ENCODE measurements at regions not wholly inside any gene's neighbourhood (a gene's known extent, or its start where the extent isn't known, plus 50 kb on each side); places are given as distances from the start of the nearest gene placed in this dataset.
"Not testable (repeated sequence)": the region's sequence is repeated elsewhere in the genome, so short reads cannot be mapped to it uniquely, and the experiment has no call there.

DNA sequence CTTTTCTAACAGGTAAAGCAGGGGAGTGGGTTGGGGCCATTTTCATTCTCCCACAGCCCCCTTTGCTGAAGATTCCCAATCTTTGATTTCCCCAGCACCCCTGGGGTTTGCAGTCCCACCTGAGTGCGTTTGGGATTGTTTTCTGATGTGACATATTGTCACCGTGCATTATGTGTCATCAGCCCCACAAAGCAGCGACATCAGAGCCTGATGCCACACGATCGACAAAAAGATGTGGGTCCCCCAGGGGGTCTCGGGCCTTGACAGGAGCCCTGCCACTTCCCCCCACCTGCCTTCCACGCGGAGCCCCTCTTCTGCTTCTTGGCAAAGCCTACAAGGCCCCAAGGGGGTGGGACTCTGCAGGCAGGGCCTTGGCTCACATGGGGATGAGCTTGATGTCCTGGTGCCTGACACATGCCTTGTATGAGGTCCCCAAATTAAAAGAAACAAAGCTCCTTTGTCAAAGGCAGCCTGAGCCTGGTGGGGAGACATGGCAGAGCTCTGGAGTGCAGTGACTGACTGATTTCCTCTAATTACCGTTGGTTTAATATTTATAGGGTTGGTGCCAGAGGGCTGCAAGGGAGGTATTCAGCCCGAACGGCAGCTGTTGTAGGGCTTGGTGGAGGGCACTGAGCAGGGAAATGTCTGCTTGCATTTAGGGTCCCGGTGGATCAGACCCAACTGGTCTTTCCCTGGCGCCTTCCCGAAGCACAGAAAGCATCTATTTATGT lies 149.2 kb downstream of the MIAT start:
- DNase-seq, result no peak

DNA sequence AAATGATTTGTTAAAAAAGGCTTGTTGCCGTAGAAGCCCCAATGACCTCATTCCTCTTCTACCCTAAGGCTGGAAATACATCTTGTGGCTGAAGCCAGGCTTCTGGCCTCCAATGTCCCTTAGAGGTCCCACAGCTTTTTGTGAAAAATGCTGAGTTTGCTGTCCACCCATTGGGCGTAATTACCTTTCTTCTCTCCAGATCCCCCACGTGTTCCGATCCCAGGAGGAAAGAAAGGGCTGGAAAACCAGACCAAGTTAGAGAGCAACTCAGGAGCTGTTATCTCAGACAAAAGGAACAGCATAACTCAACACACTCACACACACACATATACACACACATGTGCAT lies 154.2 kb downstream of the MIAT start:
- DNase-seq, result no peak

DNA sequence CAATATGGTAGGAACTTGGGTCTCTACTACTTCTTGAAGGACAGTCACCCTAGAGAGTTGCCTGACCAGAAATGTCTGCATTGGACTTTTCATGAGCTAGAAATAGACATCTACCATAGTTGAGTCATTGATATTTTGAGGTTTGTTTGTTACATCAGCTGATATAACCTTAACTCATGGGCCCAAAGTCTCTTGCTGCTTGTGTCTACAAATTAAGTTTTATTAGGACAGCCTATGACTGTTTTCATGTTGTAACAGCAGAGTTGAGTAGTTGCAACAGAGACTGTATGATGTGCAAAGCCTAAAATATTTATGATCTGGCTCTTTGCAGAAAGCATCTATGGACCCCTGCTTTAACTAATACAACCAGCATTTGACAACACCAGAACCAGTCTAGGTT lies 155.3 kb downstream of the MIAT start:
- DNase-seq, result no peak

DNA sequence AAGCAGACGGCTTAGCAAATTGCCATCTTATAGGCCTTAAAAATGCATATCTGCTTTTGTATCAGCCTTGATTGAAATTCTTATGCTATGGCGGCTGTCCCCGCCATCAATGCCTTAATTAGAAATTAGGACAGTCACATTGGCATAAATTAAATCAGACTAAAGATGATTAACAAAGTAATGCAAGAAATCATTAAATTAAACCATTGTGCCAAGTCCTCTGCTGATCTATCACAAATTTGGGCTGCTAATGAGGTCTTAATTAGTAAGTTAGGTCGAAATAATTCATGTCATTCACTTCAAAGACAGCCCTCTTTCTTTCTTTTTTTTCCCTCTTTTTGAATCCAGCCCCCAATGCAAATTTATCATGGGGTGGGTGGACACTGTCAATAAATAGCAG lies 159.3 kb downstream of the MIAT start:
- DNase-seq, result no peak

DNA sequence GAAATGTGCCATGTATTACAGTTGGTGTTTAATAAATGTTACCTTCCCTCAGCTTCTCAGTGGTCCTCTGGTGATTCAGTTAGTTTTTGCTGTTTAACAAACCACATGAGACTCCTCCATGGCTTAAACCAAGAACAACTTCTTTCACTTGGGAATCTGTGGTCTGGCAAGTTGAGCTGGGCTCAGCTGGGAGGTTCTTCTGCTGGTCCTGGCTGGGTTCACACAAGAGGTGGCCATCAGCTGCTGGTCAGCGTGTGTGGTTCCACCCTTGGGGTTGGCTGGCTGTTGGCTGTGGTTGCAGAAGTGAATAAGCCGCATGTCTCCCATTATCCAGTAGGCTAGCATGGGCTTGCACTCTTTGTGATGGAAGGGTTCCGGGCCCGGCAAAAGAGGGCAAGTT lies 160.5 kb downstream of the MIAT start:
- no peak for DNase-seq

DNA sequence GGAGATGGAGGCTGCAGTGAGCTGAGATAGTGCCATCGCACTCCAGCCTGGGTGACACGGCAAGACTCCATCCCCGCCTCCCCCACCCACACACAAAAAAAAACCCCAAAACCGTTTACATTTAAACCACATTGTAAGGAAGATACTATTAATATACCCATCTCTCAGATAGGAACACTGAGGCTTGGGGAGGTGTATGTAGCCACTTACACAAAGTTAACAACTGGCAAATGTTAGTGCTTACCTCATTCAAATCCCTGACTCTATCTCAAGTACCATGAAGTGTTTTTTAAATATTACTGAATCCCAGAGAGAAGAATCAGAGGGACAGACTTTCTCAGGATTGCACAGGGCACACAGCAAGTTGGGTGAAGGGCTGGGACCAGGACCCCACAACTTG lies 164.5 kb downstream of the MIAT start:
- no peak for DNase-seq

DNA sequence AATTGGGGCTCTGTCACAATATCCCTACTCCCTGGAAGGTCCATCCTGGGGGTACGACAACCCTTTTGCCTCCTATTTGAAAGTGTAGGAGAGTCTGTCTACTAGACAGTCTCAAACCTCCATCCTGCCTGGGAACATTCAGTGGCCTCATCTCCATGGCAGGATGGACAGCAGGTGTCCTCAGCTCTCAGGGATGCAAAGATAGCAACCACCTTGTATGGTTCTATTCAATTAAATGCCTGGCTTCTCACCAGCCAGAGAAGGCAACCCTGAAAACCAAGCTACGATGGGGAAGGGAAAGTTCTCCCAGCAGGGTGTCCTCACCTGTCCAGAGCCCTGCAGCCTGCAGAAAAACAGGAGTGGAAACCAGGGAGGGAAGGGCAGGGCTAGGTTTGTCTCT lies 164.9 kb downstream of the MIAT start:
- DNase-seq, result no peak

DNA sequence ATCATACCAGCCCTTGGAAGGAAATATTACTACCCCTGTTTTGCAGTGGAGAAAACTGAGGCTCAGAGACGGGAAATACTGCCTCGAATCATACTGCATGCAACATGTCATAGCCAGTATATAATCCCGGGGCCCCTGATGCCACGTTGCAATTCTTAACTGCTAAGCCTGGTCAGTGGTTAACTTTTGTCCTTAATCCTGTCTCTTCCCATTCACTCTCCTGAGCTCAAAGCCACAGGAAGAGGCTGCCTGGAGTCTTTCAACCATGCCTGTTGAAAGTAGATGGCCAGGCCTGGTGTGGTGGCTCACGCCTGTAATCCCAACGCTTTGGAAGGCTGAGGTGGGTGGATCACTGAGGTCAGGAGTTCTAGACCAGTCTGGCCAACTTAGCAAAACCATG lies 166.6 kb downstream of the MIAT start:
- DNase-seq, result no peak

DNA sequence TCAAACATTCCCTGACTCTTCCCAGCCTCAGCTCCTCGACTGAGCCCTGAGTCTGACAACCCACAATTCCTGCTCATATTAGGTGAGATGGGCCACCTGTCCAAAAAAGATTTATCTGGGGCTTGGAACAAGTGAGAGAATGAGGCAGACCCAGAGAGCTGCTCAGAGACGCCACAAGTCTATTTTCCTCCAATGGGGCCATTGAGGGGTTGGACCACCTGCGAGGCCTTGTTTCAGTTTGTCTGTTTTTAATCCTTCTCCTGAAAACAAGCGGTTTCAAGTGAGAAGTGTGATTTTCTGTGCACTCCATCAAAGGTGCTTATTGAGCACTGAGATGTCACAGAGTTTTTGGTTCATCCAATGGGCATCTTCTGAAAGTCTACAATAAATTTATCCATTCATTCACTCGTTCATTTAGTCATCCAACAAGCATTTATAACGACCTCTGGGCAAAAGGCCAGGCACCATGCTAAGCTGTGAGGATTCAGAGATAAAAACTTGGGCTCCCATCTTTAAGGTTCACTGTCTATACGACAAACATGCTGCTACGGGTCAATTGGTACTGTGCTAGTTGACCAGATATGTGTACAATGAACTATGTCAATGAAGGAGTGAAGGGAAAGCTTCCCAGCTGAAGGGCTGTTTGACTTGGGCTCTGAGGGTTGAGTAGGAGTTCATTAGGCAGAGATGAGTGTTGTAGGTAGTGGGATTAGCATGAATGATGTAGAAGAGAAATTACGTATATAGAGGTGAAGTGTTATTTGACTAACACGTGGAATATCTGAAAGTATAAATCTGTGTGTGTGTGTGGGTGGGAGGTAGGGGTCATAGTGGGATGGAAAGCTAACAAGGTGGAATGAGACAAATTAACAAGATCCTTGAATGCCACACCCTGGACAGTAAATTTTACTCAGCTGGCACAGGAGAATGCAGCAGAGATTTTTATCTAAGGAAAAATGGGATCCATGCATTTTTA lies 168.9 kb downstream of the MIAT start:
- DNase-seq, result no peak

DNA sequence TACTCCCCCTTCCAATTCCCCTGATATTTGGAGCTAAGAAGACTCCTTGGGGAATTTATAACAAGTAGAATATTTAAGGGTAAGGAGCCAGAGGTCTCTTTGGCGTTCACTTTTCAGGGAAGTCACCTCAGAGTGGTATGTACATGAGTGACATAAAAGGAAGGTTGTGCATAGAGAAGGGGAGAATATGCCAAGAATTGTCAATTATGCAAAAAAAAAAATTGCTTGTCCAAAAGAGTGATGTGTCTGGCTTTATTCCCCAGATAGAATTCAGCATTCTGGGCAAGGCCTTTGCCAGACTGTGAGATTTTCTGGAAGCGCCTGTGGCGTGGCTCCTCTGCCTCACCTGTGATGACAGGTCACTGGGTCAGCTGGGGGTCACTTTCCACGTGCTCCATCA lies 170.2 kb downstream of the MIAT start:
- no peak for DNase-seq

DNA sequence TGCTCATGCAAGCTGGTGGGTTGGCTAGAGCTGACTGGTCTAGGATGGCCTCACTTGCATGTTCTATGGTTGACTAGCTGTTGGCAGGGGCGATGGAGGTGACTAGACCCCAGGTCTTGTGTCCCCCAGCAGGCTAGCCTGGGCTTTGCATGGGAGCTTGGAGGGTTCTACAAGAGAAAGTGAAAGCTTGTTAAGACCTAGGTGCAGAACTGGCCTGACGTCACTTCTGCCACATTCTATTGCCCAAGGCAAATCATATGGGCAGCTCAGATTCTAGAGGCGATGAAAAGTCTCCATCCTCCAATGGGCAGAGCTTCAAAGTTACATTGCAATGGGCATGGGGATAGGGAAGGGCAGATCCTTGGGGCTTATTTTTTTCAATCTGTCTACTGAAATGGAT lies 170.9 kb downstream of the MIAT start:
- DNase-seq, result no peak

DNA sequence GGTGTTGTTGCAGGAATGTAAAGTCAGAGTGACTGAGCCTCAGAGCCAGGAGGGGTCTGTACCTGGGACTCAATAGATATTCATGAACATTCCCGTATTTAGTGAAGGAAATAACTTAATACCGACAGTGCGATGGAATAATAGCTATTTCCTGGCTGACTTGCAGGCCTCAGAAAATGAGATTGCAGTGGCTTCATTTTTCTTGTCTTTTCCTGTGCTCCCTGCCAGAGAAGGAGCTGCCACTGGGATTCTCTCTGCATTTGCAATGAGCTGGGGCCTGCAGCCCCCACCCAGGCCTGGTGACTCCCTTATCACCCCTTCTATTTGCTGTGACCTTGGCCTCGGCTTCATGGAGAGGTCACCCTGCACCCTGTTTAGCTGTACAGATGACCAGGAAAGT lies 173.4 kb downstream of the MIAT start:
- DNase-seq, result no peak

DNA sequence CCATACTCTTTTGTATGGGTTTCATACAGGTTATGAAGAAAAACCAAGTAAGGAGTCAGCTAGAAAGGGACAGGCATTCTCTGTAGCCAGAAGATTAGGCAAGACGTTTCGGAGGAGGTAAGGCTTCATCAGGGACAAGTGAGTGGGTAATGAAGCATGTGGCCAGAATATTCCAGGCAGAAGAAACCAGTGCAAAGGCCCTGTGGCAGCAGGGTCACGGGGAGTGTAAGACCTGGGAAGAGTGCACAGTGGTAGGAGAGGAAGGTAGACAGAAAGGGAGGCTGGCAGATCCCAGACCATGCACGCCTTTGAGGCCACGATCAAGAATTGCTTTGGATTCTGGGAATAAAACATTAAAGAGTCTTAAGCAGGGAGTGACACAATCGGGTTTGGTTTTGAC lies 177.6 kb downstream of the MIAT start:
- DNase-seq, result no peak

DNA sequence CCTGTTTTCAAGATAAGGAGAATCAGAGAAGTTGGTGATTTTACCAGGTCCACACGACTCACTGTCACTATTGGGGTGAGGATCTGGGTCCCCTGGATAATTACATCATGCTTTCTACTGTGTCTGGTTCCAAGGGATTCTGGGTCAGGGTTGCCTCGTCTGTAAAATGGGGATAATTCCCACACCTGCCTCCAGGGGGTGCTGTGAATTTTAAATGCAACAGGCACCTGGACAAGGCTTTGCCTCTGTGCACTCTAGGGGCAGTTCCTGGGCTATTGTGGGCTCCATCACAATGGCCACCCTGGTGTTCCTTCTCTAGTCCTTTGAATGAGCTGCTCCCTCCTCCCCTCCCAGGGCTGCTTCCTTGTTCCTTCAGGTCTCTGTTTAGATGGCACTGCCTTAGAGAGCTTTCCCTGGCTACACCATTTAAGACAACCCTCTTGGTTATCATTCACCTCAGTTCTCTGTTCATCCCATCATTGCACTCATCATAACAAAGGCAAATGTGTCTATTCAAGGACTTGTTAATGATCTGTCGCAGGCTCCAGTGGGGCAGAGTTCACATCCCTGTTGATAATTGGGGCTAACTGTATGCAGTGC lies 178.6 kb downstream of the MIAT start:
- peak; percentile 71 for DNase-seq

DNA sequence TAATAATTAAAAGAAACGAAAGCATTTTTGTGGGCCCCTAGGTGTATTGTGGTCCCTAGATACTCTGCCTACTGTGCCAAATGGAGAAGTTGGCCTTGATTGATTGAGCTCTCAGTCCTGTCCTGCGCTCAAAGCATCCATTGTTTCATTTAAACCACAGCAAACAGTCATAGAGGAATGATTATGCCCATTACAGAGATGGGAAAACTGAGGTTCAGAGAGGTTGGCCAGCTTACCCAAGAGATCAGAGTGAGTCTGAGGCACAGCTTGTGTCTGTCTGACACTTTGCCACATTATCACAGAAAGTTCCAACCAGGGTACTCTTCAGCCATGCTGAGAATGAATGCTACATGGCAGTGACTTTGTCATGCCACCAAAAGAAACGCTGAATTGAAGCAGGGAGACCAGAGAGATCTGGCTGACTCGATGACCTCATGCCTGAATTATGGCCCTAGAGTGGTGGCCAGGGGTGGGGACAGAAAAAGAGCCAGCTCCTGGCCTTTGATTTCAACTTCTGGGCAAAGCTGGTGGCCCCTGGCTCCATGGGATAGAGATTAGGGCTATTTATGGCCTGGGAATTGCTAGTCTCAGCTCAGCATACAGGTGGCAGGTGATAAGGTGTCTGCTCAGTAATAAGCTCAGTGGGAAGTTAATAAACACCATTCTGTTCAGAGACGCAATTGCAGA lies 180.5 kb downstream of the MIAT start:
- DNase-seq, result no peak

DNA sequence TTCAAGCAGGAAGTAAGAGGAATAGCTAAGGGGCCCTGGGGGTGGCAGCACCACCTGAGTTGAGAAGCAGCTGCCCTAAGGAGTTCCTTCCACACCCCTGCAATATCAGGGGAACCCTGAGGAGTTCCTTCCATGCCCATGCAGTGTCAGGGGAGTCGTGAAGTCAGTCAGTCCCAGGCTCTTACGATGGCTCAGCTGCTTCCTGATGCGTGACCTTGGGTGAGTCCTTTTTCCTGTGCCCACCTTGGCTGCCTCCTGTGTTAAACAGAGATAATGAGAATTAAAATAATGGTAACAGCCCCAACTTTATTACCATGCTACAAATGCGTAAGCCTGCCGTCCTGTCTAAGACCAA lies 181.1 kb downstream of the MIAT start:
- no peak for DNase-seq

DNA sequence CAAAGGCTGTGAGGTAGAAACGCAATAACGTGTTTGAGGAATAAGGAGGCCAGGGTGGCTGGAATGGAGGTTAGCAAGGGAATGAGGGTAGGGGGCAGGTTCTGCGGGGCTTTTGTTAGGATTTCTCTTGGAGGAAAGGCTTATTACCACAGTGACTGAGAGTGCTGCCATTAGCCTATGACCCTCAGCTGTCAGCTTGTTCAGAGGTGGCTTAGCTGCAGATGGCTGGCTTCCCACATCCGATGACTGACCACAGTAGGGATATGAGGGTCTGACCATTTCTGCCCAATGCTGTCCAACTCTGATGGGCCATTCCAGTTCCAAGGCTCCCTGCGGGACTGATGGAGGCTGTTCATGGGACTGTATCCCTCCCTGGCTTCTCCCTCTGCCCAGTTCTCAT lies 181.8 kb downstream of the MIAT start:
- DNase-seq, result no peak

DNA sequence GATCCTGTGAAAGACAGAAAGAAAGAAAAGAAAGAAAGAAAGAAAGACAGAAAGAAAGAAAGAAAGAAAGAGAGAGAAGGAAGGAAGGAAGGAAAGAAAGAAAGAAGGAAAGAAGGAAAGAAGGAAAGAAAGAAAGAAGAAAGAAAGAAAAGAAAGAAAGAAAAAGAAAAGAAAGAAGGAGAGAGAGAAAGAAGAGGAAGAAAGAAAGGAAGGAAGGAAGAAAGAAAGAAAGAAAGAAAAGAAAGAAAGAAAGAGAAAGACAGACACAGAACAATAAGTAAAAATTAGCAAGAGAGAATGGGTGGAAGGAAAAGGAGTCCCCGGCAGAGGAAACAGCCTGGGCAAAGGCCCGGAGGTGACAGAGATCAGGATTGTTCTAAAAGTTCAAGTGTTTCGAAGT lies 183.4 kb downstream of the MIAT start:
- DNase-seq, result not testable (repeated sequence)

DNA sequence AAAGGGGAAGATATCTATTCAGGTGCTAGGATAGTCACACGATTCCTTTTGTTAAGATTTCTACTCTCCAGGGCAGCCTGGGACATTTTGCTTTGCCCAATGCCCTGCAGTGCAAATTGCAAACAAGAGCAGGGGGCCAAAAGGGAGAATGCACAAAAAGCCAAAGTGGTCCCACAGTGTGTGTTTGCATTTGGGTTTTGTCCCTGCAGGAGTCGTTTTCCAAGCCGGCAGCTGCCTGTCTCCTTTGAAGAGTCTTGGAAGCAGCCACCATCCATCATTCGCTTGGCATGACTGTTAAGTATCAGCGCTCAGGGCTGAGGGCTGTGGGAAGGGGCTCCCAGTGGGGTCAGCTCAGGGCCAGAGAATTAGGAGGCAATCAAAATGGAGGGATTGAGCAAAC lies 184.7 kb downstream of the MIAT start:
- no peak for DNase-seq

DNA sequence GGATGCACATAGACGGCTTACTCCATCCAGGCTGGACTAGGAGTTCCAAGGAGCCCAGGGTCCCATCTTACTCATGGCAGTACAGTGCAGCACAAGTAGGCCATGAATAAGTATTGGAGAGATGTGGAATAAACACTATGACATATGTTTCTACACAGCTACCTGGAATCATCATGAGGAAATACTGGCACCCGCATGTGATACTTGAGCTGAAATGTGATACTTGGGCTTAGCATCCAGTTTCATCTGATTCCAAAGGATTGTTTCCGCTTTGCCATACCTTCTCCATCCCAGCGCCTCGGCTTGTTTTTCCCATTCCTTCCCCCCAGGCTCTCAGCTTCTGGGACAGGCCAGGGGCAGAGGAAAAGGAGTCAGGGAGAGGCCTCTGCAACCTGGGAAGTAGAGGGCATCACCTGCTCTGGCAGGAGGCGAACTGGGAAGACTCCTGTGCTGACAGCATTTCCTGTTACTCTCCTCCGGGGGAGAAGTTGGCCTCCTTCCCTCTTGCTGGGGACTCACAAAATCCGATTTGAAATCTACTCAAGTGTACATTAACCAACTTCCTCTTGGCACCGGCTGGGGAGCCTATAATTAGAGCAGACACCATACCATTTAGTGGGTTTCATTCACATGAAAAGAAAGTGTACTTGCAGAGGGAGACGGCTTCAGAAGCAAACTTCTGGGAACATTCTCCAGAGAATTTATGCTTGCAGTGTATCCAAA lies 187.8 kb downstream of the MIAT start:
- no peak for DNase-seq

DNA sequence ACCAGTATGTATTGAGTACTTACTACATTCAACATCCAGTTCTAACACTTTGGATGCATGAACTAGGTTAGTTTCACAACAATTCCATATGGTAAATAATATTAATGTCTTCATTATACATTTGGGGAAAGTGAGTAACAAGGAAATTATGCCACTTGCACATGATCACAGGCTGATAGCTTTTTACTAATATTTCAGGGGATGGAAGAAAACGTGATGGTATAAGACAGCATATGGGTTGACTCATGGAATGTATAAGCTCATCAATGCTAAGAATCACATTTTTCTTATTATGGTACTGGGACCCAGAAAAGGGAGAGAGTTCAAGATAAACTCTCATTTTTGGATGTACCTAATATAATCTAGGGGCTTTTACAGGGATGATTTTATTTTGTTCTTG lies 188.7 kb downstream of the MIAT start:
- no peak for DNase-seq

DNA sequence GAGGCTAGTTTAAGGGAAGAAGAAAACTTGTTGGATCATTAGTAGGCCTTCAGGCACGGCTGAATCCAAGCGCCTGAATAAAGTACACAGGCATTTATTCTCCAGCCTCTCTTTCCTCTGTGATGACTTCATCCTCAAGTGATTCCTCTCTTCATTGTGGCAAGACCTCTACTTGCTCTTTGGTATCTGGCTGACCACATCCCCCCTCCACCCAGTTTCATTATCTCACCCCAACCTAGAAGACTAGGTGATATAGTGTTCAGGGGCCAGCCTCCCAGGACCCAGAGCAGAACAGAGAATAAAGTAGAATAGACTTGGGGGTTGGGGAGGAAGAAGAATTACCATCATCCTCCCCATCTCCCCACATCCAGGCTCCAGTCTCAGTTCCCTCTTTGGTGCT lies 189.3 kb downstream of the MIAT start:
- DNase-seq, result no peak

DNA sequence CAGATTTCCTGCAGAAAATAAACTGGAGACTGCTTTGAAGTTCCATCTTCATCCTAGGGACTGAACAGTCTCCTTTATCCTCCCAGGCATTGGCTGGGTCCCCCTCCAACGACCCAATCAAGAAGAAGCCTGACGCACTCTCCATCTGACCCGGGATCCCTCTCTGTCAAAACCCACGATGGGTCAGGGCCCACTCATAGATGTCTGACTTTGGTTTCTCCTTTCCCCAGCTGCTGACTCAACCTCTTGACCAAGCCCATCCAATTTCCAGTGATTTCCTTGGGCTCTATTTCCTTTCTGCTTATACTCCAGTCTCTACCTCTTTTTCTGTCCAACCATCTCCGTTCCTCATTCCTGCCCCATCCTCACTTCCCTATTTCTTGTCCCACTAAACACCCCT lies 189.7 kb downstream of the MIAT start:
- no peak for DNase-seq

All from activated effector memory CD4-positive, alpha-beta T cell treated with anti-CD3 and anti-CD28 coated beads, Interleukin-2, amount 50 U/mL, for 16 hours (primary cell).